NCI-H524 (cell line): ENCODE measurements at regions not wholly inside any gene's neighbourhood (a gene's known extent, or its start where the extent isn't known, plus 50 kb on each side); places are given as distances from the start of the nearest gene placed in this dataset.

Experiments
- DNase-seq, 2 experiments: peaks; one replicate each; lab custom pipeline; 2025; lab: John Stamatoyannopoulos, UW

- DNase-seq = peak; percentile 7 to 70
These were observed 375.2 kb upstream of the SMIM21 start for GRCh38 chr18:75802681-75803080.

- no peak for DNase-seq
These were observed 373.7 kb upstream of the SMIM21 start for GRCh38 chr18:75801178-75801577.

- DNase-seq = no peak
These were observed 372.8 kb upstream of the SMIM21 start for GRCh38 chr18:75800331-75800648.

GRCh38 chr18:75799449-75800330, 372.2 kb upstream of the SMIM21 start:
- DNase-seq = no peak

GRCh38 chr18:75797046-75797445, 369.5 kb upstream of the SMIM21 start:
- no peak for DNase-seq

GRCh38 chr18:75790796-75791195, 363.3 kb upstream of the SMIM21 start:
- DNase-seq = no peak

- no peak for DNase-seq
These were observed 362.6 kb upstream of the SMIM21 start for GRCh38 chr18:75790111-75790510.

- DNase-seq = no peak
These were observed 358.3 kb upstream of the SMIM21 start for GRCh38 chr18:75785834-75786233.

GRCh38 chr18:75785206-75785605, 357.7 kb upstream of the SMIM21 start:
- no peak for DNase-seq

- DNase-seq = peak; percentile 89 to 95
These were observed 356.9 kb upstream of the SMIM21 start for GRCh38 chr18:75784390-75784789.

- DNase-seq = peak; percentile 30 to 75
These were observed 356.2 kb upstream of the SMIM21 start for GRCh38 chr18:75783566-75784281.

GRCh38 chr18:75782826-75783225, 355.3 kb upstream of the SMIM21 start:
- peak; percentile 95 to 99 for DNase-seq

GRCh38 chr18:75782204-75782603, 354.7 kb upstream of the SMIM21 start:
- no peak for DNase-seq

- DNase-seq = no peak
These were observed 352.4 kb upstream of the SMIM21 start for GRCh38 chr18:75779910-75780309.

GRCh38 chr18:75779450-75779849, 351.9 kb upstream of the SMIM21 start:
- DNase-seq = peak; percentile 15 to 44

- no peak for DNase-seq
These were observed 350.1 kb upstream of the SMIM21 start for GRCh38 chr18:75777630-75778029.

- DNase-seq = no peak
These were observed 347.6 kb upstream of the SMIM21 start for GRCh38 chr18:75775121-75775520.

- peak in 1 of 2 experiments; percentile 18 for DNase-seq
These were observed 346.1 kb upstream of the SMIM21 start for GRCh38 chr18:75773618-75774017.

GRCh38 chr18:75762758-75763157, 335.3 kb upstream of the SMIM21 start:
- no peak for DNase-seq

- DNase-seq = no peak
These were observed 332.7 kb upstream of the SMIM21 start for GRCh38 chr18:75760208-75760607.

- DNase-seq = no peak
These were observed 330.4 kb upstream of the SMIM21 start for GRCh38 chr18:75757951-75758350.

GRCh38 chr18:75754433-75754832, 326.9 kb upstream of the SMIM21 start:
- no peak for DNase-seq

GRCh38 chr18:75753753-75754152, 326.2 kb upstream of the SMIM21 start:
- no peak for DNase-seq
